H1 (cell line): ENCODE measurements at regions not wholly inside any gene's neighbourhood (a gene's known extent, or its start where the extent isn't known, plus 50 kb on each side); places are given as distances from the start of the nearest gene placed in this dataset.

Experiments
- CTCF ChIA-PET: fragments of 300-600 bp; sonication (Branson Sonifier 250); formaldehyde crosslinking; loops from one replicate; lab custom pipeline; 2021; ENCODE audit not compliant: partially characterized antibody; lab: Charles Lee
- POLR2A ChIA-PET: fragments of 300-600 bp; sonication (Branson Sonifier 250); formaldehyde crosslinking; loops from one replicate; lab custom pipeline; 2021; ENCODE audit warnings: inconsistent platforms; ENCODE audit not compliant: partially characterized antibody; lab: Charles Lee
- DNase-seq, 2 experiments: peaks; one replicate each; pipeline versions ENCODE4 v3.0.0 to v3.0.0-alpha.2; 2010 to 2022; ENCODE audit warnings: low spot score in 2 of 2, low read depth in 1 of 2, mixed read lengths in 1 of 2
- FAIRE-seq: peaks from 2 replicates; lab custom pipeline; 2011; peaks lifted over from hg19 to GRCh38; lab: Jason Lieb, UNC
- H2AFZ ChIP-seq: 2 replicates; pipeline ENCODE4 v1.8.1; 2012; ENCODE audit warnings: low read length, inconsistent platforms
- H2AK5ac ChIP-seq: 2 replicates; pipeline ENCODE4 v1.6.1; 2013; ENCODE audit warnings: low read depth, low read length
- H2BK120ac ChIP-seq: replicated peaks from 2 replicates; pipeline ENCODE3; 2013; ENCODE audit warnings: low read depth, low read length, inconsistent platforms
- H2BK12ac ChIP-seq: 2 replicates; pipeline ENCODE4 v1.6.1; 2013; ENCODE audit warnings: low read depth, low read length
- H2BK15ac ChIP-seq: 2 replicates; pipeline ENCODE4 v1.6.1; 2013; ENCODE audit warnings: low read length
- H2BK20ac ChIP-seq: 2 replicates; pipeline ENCODE4 v1.6.1; 2013; ENCODE audit warnings: low read length
- H2BK5ac ChIP-seq: 2 replicates; pipeline ENCODE4 v1.6.1; 2013; ENCODE audit warnings: low read depth, low read length
- H3K14ac ChIP-seq: 2 replicates; pipeline ENCODE4 v1.6.1; 2013; ENCODE audit warnings: inconsistent platforms; ENCODE audit not compliant: insufficient read length
- H3K18ac ChIP-seq: 2 replicates; pipeline ENCODE4 v1.6.1; 2013; ENCODE audit warnings: low read length; ENCODE audit errors: extremely low read depth
- H3K23ac ChIP-seq: 2 replicates; pipeline ENCODE4 v1.6.1; 2013; ENCODE audit warnings: inconsistent platforms; ENCODE audit not compliant: insufficient read length
- H3K23me2 ChIP-seq: 2 replicates; pipeline ENCODE4 v1.6.1; 2013; ENCODE audit warnings: low read depth, low read length
- H3K27ac ChIP-seq: 2 replicates; pipeline ENCODE4 v1.6.1; 2011; ENCODE audit warnings: low read depth, low read length, inconsistent platforms
- H3K27me3 ChIP-seq, 4 experiments: replicated peaks in 1 of 4; 1 replicate in 1 of 4; 2 replicates in 3 of 4; pipeline versions ENCODE4 v1.6.1 to v1.8.1; 2011 to 2013; ENCODE audit warnings: low read length in 3 of 4, mild to moderate bottlenecking in 3 of 4, inconsistent platforms in 2 of 4, mixed read lengths in 2 of 4, moderate library complexity in 1 of 4; ENCODE audit not compliant: control insufficient read depth in 3 of 4, insufficient read depth in 3 of 4; ENCODE audit errors: extremely low read depth in 1 of 4
- H3K36me3 ChIP-seq, 4 experiments: 2 replicates each; pipeline versions ENCODE4 v1.6.1 to v1.8.1; 2011 to 2013; ENCODE audit warnings: mild to moderate bottlenecking in 4 of 4, low read length in 3 of 4, moderate library complexity in 2 of 4, control low read depth in 1 of 4, inconsistent platforms in 1 of 4; ENCODE audit not compliant: insufficient read depth in 4 of 4, control insufficient read depth in 2 of 4
- H3K4ac ChIP-seq: replicated peaks from 2 replicates; pipeline ENCODE3; 2013; ENCODE audit warnings: low read length, low read depth, mixed read lengths, inconsistent platforms; ENCODE audit not compliant: insufficient read length
- H3K4me1 ChIP-seq, 4 experiments: replicated peaks in 1 of 4; 1 replicate in 1 of 4; 2 replicates in 3 of 4; pipeline versions ENCODE4 v1.6.1 to v1.8.1; 2011 to 2013; ENCODE audit warnings: low read length in 3 of 4, inconsistent platforms in 2 of 4, mixed read lengths in 1 of 4; ENCODE audit not compliant: insufficient read depth in 4 of 4, control insufficient read depth in 3 of 4
- H3K4me2 ChIP-seq, 2 experiments: 2 replicates each; pipeline versions ENCODE4 v1.6.1 to v1.8.1; 2011 to 2013; ENCODE audit warnings: low read depth in 2 of 2, low read length in 2 of 2, control low read depth in 1 of 2, inconsistent platforms in 1 of 2, mild to moderate bottlenecking in 1 of 2; ENCODE audit not compliant: insufficient read depth in 1 of 2
- H3K4me3 ChIP-seq, 4 experiments: fragments of 200-600, 300-600 bp in 1 of 4; sonication (generic), shearing (Covaris generic), sonication (Bioruptor Twin) in 1 of 4; 2 replicates each; pipeline versions ENCODE4 v1.5.1 to v1.8.1; 2011 to 2016; ENCODE audit warnings: low read length in 4 of 4, low read depth in 3 of 4, control low read depth in 2 of 4, inconsistent platforms in 2 of 4, mild to moderate bottlenecking in 2 of 4, mixed read lengths in 1 of 4, moderate library complexity in 1 of 4; ENCODE audit not compliant: insufficient read depth in 2 of 4; ENCODE audit errors: extremely low read depth in 1 of 4
- H3K56ac ChIP-seq: replicated peaks from 2 replicates; pipeline ENCODE3; 2013; ENCODE audit warnings: low read depth, mild to moderate bottlenecking, mixed read lengths, low read length, inconsistent platforms; ENCODE audit not compliant: insufficient read length
- H3K79me1 ChIP-seq: 2 replicates; pipeline ENCODE4 v1.6.1; 2013; ENCODE audit warnings: low read depth, low read length, control low read depth
- H3K79me2 ChIP-seq, 2 experiments: 2 replicates each; pipeline versions ENCODE4 v1.6.1 to v1.8.1; 2012 to 2013; ENCODE audit warnings: low read length in 2 of 2, mild to moderate bottlenecking in 2 of 2, inconsistent platforms in 1 of 2; ENCODE audit not compliant: insufficient read depth in 2 of 2, control insufficient read depth in 1 of 2
- H3K9ac ChIP-seq, 4 experiments: replicated peaks in 1 of 4; 1 replicate in 1 of 4; 2 replicates in 3 of 4; pipeline versions ENCODE4 v1.6.1 to v1.8.1; 2011 to 2013; ENCODE audit warnings: low read depth in 3 of 4, low read length in 3 of 4, control low read depth in 2 of 4, mild to moderate bottlenecking in 2 of 4, moderate library complexity in 2 of 4, inconsistent platforms in 1 of 4; ENCODE audit errors: extremely low read depth in 1 of 4
- H3K9me3 ChIP-seq, 2 experiments: 2 replicates each; pipeline versions ENCODE4 v1.6.1 to v1.8.1; 2012 to 2013; ENCODE audit warnings: mild to moderate bottlenecking in 2 of 2, moderate library complexity in 2 of 2, control low read depth in 1 of 2, inconsistent platforms in 1 of 2, low read depth in 1 of 2, low read length in 1 of 2, mixed read lengths in 1 of 2; ENCODE audit not compliant: insufficient read depth in 2 of 2
- H4K20me1 ChIP-seq, 2 experiments: replicated peaks in 1 of 2; 2 replicates each; pipeline versions ENCODE3 to v1.8.1; 2011 to 2013; ENCODE audit warnings: inconsistent platforms in 2 of 2, low read length in 2 of 2, mild to moderate bottlenecking in 1 of 2; ENCODE audit not compliant: insufficient read depth in 2 of 2, control insufficient read depth in 1 of 2
- H4K5ac ChIP-seq: 2 replicates; pipeline ENCODE4 v1.6.1; 2013; ENCODE audit warnings: low read length, low read depth, mixed read lengths, inconsistent platforms; ENCODE audit not compliant: insufficient read length
- H4K8ac ChIP-seq: 2 replicates; pipeline ENCODE4 v1.8.0; 2013; ENCODE audit warnings: mild to moderate bottlenecking, moderate library complexity, low read length, inconsistent platforms; ENCODE audit not compliant: insufficient read depth; ENCODE audit errors: extremely low read depth
- H4K91ac ChIP-seq: replicated peaks from 2 replicates; pipeline ENCODE3; 2013; ENCODE audit warnings: low read length, mixed read lengths, inconsistent platforms; ENCODE audit not compliant: insufficient read length
- TAF1 ChIP-seq: IDR thresholded peaks from 2 replicates; pipeline ENCODE4 v1.6.1; 2011; ENCODE audit warnings: mild to moderate bottlenecking, low read depth, low read length
- WGBS, 2 experiments: shearing (Covaris generic) in 1 of 2; methylation state at CpG; one replicate each; pipeline versions ENCODE4 v1.1.6 to v1.1.7; 2013 to 2015; ENCODE audit warnings: low lambda C conversion rate in 2 of 2, mixed read lengths in 2 of 2, inconsistent platforms in 1 of 2, low coverage in 1 of 2, missing lambda C conversion rate in 1 of 2; ENCODE audit not compliant: insufficient replicate concordance in 2 of 2, insufficient coverage in 1 of 2, insufficient read length in 1 of 2; ENCODE audit errors: extremely low coverage in 1 of 2, missing lambda C conversion rate in 1 of 2; 5-methylcytosine and 5-hydroxymethylcytosine counted together

- Histone ChIP-seq H3K9ac (no peak overlapping the region), H3K79me1 (0 out of 2 replicates have a peak, but pooled peaks cover 2% of the 10 kb centered on the region), H3K18ac (no peak overlapping the region), H3K27me3 (peaks cover 0 to 11% (median 5%) of the 10 kb centered on the region in 4 experiments; a peak in 5 of 7 replicates), H3K36me3 (no peaks in the 10 kb centered on the region), H3K56ac (no peak overlapping the region), H4K91ac (peak overlapping the region; percentile 44), H2BK120ac (no peak overlapping the region), H3K4me2 (no peak overlapping the region), H2BK12ac (no peak overlapping the region; the same call in 1 of the 2 replicates), H3K4ac (no peak overlapping the region), H2BK20ac (peak overlapping the region; percentile 32; the same call in 1 of the 2 replicates), H3K14ac (no peak overlapping the region), H2AFZ (no peak overlapping the region), H2BK5ac (no peak overlapping the region), H3K23ac (no peak overlapping the region), H3K23me2 (peaks cover 13% of the 10 kb centered on the region; the same call in 1 of the 2 replicates), H3K79me2 (no peaks in the 10 kb centered on the region), H3K27ac (no peak overlapping the region), H3K4me1 (peaks cover 0 to 28% (median 2%) of the 10 kb centered on the region in 4 experiments; a peak in 4 of 7 replicates), H2BK15ac (no peak overlapping the region), H4K8ac (no peak overlapping the region; the same call in 1 of the 2 replicates), H4K20me1 (peaks cover 0 to 5% of the 10 kb centered on the region in 2 experiments), H3K9me3 (no peaks in the 10 kb centered on the region), H3K4me3 (no peak overlapping the region), H4K5ac (no peak overlapping the region), H2AK5ac (no peak overlapping the region)
- TF ChIP-seq TAF1 = no peak
- DNase-seq (no peak), FAIRE-seq (no peak)
- CTCF ChIA-PET = interaction anchor here (0.7 kb wide), 1 partner anchor 1202 kb away, joined by 4 read pairs; no protein-coding TSS in a partner anchor
- POLR2A ChIA-PET = no interaction called here
- 95% methylated on average over 5 of the region's 7 CpGs; no CpG with 5 or more reads in 1 of the 2 experiments for WGBS, 2 experiments
These were observed 1491.2 kb downstream of the BRD1 start for GRCh38 chr22:48336339-48337060.
